H9 (cell line): ENCODE measurements at regions not wholly inside any gene's neighbourhood (a gene's known extent, or its start where the extent isn't known, plus 50 kb on each side); places are given as distances from the start of the nearest gene placed in this dataset.

Experiments used
- DNase-seq: peaks from one replicate; pipeline ENCODE4 v3.0.0-alpha.2; 2017
- H2AFZ ChIP-seq: one replicate; pipeline ENCODE4 v1.6.1; 2013; ENCODE audit warnings: mild to moderate bottlenecking, low read length, control low read depth, moderate library complexity
- H2AK5ac ChIP-seq: 2 replicates; pipeline ENCODE4 v1.6.1; 2013; ENCODE audit warnings: low read length, control low read depth, mixed read lengths; ENCODE audit not compliant: insufficient read length
- H2BK120ac ChIP-seq: one replicate; pipeline ENCODE4 v1.6.1; 2013; ENCODE audit warnings: low read depth, mild to moderate bottlenecking, low read length, control low read depth, inconsistent platforms; ENCODE audit not compliant: poor library complexity, severe bottlenecking
- H2BK12ac ChIP-seq: 2 replicates; pipeline ENCODE4 v1.6.1; 2013; ENCODE audit warnings: low read length, control low read depth, mixed read lengths, low read depth; ENCODE audit not compliant: insufficient read length
- H2BK15ac ChIP-seq: 2 replicates; pipeline ENCODE4 v1.6.1; 2013; ENCODE audit warnings: low read depth, low read length, control low read depth
- H2BK20ac ChIP-seq: one replicate; pipeline ENCODE4 v1.6.1; 2013; ENCODE audit warnings: low read depth, mild to moderate bottlenecking, low read length, control low read depth, inconsistent platforms; ENCODE audit not compliant: poor library complexity, severe bottlenecking
- H2BK5ac ChIP-seq: 2 replicates; pipeline ENCODE4 v1.6.1; 2013; ENCODE audit warnings: low read length, control low read depth, mixed read lengths; ENCODE audit not compliant: insufficient read length
- H3K14ac ChIP-seq: 2 replicates; pipeline ENCODE4 v1.6.1; 2013; ENCODE audit warnings: low read length, control low read depth; ENCODE audit not compliant: insufficient read depth
- H3K18ac ChIP-seq: 2 replicates; pipeline ENCODE4 v1.6.1; 2013; ENCODE audit warnings: low read depth, mild to moderate bottlenecking, mixed read lengths, low read length, control low read depth; ENCODE audit not compliant: insufficient read length
- H3K23ac ChIP-seq: 2 replicates; pipeline ENCODE4 v1.6.1; 2013; ENCODE audit warnings: low read length, control low read depth, mixed read lengths, low read depth; ENCODE audit not compliant: insufficient read length
- H3K23me2 ChIP-seq: 2 replicates; pipeline ENCODE4 v1.6.1; 2013; ENCODE audit warnings: low read depth, mild to moderate bottlenecking, mixed read lengths, low read length, control low read depth; ENCODE audit not compliant: insufficient read length, poor library complexity, severe bottlenecking
- H3K27ac ChIP-seq: 2 replicates; pipeline ENCODE4 v1.5.1; 2013; ENCODE audit warnings: low read length, control low read depth, mixed read lengths, low read depth; ENCODE audit not compliant: insufficient read length
- H3K27me3 ChIP-seq: 2 replicates; pipeline ENCODE4 v1.6.1; 2013; ENCODE audit warnings: low read length, control low read depth, inconsistent platforms; ENCODE audit not compliant: insufficient read depth
- H3K4ac ChIP-seq: 2 replicates; pipeline ENCODE4 v1.6.1; 2013; ENCODE audit warnings: low read depth, mild to moderate bottlenecking, control low read depth, inconsistent platforms, low read length, moderate library complexity
- H3K4me1 ChIP-seq: 2 replicates; pipeline ENCODE4 v1.6.1; 2013; ENCODE audit warnings: low read length, control low read depth, inconsistent platforms; ENCODE audit not compliant: insufficient read depth
- H3K4me2 ChIP-seq: 2 replicates; pipeline ENCODE4 v1.6.1; 2013; ENCODE audit warnings: low read length, control low read depth, mixed read lengths; ENCODE audit not compliant: insufficient read length, insufficient read depth
- H3K56ac ChIP-seq: 2 replicates; pipeline ENCODE4 v1.6.1; 2013; ENCODE audit warnings: low read depth, mild to moderate bottlenecking, mixed read lengths, low read length, control low read depth; ENCODE audit not compliant: insufficient read length
- H3K79me1 ChIP-seq: 2 replicates; pipeline ENCODE4 v1.6.1; 2013; ENCODE audit warnings: low read depth, mild to moderate bottlenecking, moderate library complexity, low read length, control low read depth, inconsistent platforms; ENCODE audit not compliant: insufficient read depth, poor library complexity, severe bottlenecking
- H3K79me2 ChIP-seq: 2 replicates; pipeline ENCODE4 v1.6.1; 2013; ENCODE audit warnings: low read length, control low read depth, inconsistent platforms; ENCODE audit not compliant: insufficient read depth
- H3K9ac ChIP-seq: 2 replicates; pipeline ENCODE4 v1.6.1; 2013; ENCODE audit warnings: low read length, control low read depth, mixed read lengths; ENCODE audit not compliant: insufficient read length; ENCODE audit errors: extremely low read depth
- H3K9me3 ChIP-seq: one replicate; pipeline ENCODE4 v1.6.1; 2013; ENCODE audit warnings: low read depth, low read length, inconsistent platforms; ENCODE audit not compliant: control insufficient read depth
- H3T11ph ChIP-seq: one replicate; pipeline ENCODE4 v1.6.1; 2013; ENCODE audit warnings: mild to moderate bottlenecking, low read length, control low read depth, inconsistent platforms
- H4K20me1 ChIP-seq: one replicate; pipeline ENCODE4 v1.6.1; 2013; ENCODE audit not compliant: control insufficient read depth, insufficient read length, insufficient read depth
- H4K5ac ChIP-seq: 2 replicates; pipeline ENCODE4 v1.6.1; 2013; ENCODE audit warnings: low read depth, mild to moderate bottlenecking, mixed read lengths, low read length, control low read depth; ENCODE audit not compliant: insufficient read length
- H4K8ac ChIP-seq: replicated peaks from 2 replicates; pipeline ENCODE4 v1.6.1; 2013; ENCODE audit warnings: low read length, control low read depth, mixed read lengths, low read depth; ENCODE audit not compliant: insufficient read length
- H4K91ac ChIP-seq: 2 replicates; pipeline ENCODE4 v1.6.1; 2013; ENCODE audit warnings: low read depth, mild to moderate bottlenecking, moderate library complexity, mixed read lengths, low read length, control low read depth; ENCODE audit not compliant: insufficient read length
- H3K27ac Mint-ChIP-seq, 3 experiments: 2 replicates in 2 of 3; 3 replicates in 1 of 3; pipeline ENCODE4 v1.8.0; 2020 to 2021; ENCODE audit warnings: mixed read lengths in 3 of 3, mild to moderate bottlenecking in 1 of 3, moderate library complexity in 1 of 3
- H3K27me3 Mint-ChIP-seq: 2 replicates; pipeline ENCODE4 v1.8.0; 2021; ENCODE audit warnings: low read depth, mild to moderate bottlenecking, moderate library complexity, mixed read lengths
- H3K36me3 Mint-ChIP-seq, 3 experiments: 2 replicates in 2 of 3; 3 replicates in 1 of 3; pipeline ENCODE4 v1.8.0; 2020 to 2021; ENCODE audit warnings: low read depth in 3 of 3, mixed read lengths in 3 of 3; ENCODE audit not compliant: insufficient read depth in 1 of 3
- H3K4me1 Mint-ChIP-seq, 2 experiments: 2 replicates each; pipeline ENCODE4 v1.8.0; 2020; ENCODE audit warnings: mixed read lengths in 2 of 2
- H3K4me3 Mint-ChIP-seq, 2 experiments: 2 replicates in 1 of 2; 3 replicates in 1 of 2; pipeline ENCODE4 v1.8.0; 2020 to 2021; ENCODE audit warnings: mild to moderate bottlenecking in 2 of 2, mixed read lengths in 2 of 2, moderate library complexity in 1 of 2
- H3K9me3 Mint-ChIP-seq, 2 experiments: 2 replicates in 1 of 2; 3 replicates in 1 of 2; pipeline ENCODE4 v1.8.0; 2020; ENCODE audit warnings: mild to moderate bottlenecking in 2 of 2, mixed read lengths in 2 of 2, moderate library complexity in 1 of 2
- WGBS: extraction: QIAGEN DNeasy Blood & Tissue Kit; methylation state at CpG from one replicate; pipeline ENCODE4 v1.1.7; 2013; ENCODE audit warnings: missing lambda C conversion rate, low lambda C conversion rate, mixed read lengths; ENCODE audit not compliant: insufficient read length; ENCODE audit errors: extremely low coverage; 5-methylcytosine and 5-hydroxymethylcytosine counted together
- TF ChIP-seq, protein P1 (sequence below): fragments of 200-600 bp; sonication (generic); conservative IDR thresholded peaks from 3 replicates; pipeline ENCODE4 v1.8.0; 2021; ENCODE audit warnings: antibody characterized with exemption, mild to moderate bottlenecking

DNA sequence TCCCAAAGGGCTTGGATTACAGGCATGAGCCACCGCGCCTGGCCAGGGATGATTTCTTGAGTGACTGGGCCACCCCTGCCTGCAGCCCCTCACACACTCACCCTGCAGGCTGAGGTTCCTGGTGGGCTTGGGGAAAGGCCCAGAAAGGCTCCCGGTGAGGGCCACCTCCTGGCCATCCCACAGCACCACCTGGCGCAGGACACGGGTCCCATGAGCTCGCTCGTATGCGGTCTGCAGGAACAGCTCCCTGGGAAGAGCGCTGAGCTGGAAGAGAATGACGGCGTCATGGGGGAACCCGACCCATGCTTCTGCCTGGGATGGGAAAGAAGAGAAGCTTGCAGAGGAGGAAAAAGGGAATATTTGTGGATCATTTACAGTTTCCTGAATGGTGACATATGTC is 59.3 kb downstream of the RMI2 start:
- WGBS, result no CpG with 5 or more reads among the region's 12 CpGs

More for the DNA sequence above, 59.3 kb downstream of the RMI2 start:
- Histone ChIP-seq H3K18ac (no peak overlapping the region), H3K23me2 (peaks cover 3% of the 10 kb centered on the region), H3K79me2 (no peaks in the 10 kb centered on the region), H2AFZ (no peak overlapping the region), H4K5ac (no peak overlapping the region), H4K8ac (no peak overlapping the region), H2BK12ac (no peak overlapping the region), H3K56ac (no peak overlapping the region), H2BK120ac (no peak overlapping the region), H3K14ac (no peak overlapping the region), H3K4me1 (no peaks in the 10 kb centered on the region), H3K23ac (no peak overlapping the region), H4K91ac (no peak overlapping the region), H3K27ac (no peak overlapping the region), H3K4ac (no peak overlapping the region), H3K9ac (no peak overlapping the region), H3K27me3 (no peaks in the 10 kb centered on the region), H3K9me3 (no peaks in the 10 kb centered on the region), H2BK15ac (no peak overlapping the region), H3K79me1 (no peaks in the 10 kb centered on the region), H2BK20ac (no peak overlapping the region), H2BK5ac (no peak overlapping the region), H2AK5ac (no peak overlapping the region), H4K20me1 (no peaks in the 10 kb centered on the region), H3T11ph (no peak overlapping the region), H3K4me2 (no peak overlapping the region)
- TF ChIP-seq, protein P1, sequence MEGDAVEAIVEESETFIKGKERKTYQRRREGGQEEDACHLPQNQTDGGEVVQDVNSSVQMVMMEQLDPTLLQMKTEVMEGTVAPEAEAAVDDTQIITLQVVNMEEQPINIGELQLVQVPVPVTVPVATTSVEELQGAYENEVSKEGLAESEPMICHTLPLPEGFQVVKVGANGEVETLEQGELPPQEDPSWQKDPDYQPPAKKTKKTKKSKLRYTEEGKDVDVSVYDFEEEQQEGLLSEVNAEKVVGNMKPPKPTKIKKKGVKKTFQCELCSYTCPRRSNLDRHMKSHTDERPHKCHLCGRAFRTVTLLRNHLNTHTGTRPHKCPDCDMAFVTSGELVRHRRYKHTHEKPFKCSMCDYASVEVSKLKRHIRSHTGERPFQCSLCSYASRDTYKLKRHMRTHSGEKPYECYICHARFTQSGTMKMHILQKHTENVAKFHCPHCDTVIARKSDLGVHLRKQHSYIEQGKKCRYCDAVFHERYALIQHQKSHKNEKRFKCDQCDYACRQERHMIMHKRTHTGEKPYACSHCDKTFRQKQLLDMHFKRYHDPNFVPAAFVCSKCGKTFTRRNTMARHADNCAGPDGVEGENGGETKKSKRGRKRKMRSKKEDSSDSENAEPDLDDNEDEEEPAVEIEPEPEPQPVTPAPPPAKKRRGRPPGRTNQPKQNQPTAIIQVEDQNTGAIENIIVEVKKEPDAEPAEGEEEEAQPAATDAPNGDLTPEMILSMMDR, result no peak
- H3K4me1 Mint-ChIP-seq, result peaks cover 2 to 5% of the 10 kb centered on the region in 2 experiments; a peak in 3 of 4 replicates
- H3K27ac Mint-ChIP-seq, result no peak overlapping the region; a peak in 1 of 7 replicates
- no peaks in the 10 kb centered on the region for H3K36me3 Mint-ChIP-seq
- no peak overlapping the region for H3K4me3 Mint-ChIP-seq
- no peaks in the 10 kb centered on the region; the same call in 1 of the 2 replicates for H3K27me3 Mint-ChIP-seq
- no peak for DNase-seq
- peaks cover 0 to 4% of the 10 kb centered on the region in 2 experiments; a peak in 3 of 5 replicates for H3K9me3 Mint-ChIP-seq
